ENCODE measurements at regions not wholly inside any gene's neighbourhood (a gene's known extent, or its start where the extent isn't known, plus 50 kb on each side); places are given as distances from the start of the nearest gene placed in this dataset.

DNA sequence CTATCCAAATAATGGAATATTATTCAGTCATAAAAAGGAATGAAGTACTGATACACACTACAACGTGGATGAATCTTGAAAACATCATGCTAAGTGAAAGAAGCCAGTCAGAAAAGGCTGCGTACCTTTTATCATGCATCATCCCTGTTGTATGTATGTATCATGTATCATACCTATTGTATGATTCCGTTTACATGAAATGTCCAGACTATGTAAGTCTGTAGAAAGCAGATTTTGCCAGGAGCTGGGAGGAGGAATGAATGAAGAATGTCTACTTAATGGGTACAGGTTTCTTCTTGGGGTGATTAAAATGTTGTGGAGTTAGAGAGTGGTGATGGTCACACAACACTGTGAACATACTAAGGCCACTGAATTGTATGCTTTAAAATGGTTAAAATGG is 135.9 kb upstream of the KLF14 start:
- no peak for TF ChIP-seq ATF2 (CRISPR knock-in tag; IDR thresholded peaks at IDR 0.05; ENCODE audit: borderline replicate concordance, low read depth)
- TF ChIP-seq ELF4 (CRISPR knock-in tag; IDR thresholded peaks at IDR 0.05; ENCODE audit: low read depth), result no peak
- no peak for TF ChIP-seq CTCF (IDR thresholded peaks at IDR 0.05)
- no peak for TF ChIP-seq RELA (CRISPR knock-in tag; IDR thresholded peaks at IDR 0.05; ENCODE audit: borderline replicate concordance)
- TF ChIP-seq SP1 (CRISPR knock-in tag; conservative IDR thresholded peaks at IDR 0.05), result no peak
- TF ChIP-seq TCF7 (CRISPR knock-in tag; IDR thresholded peaks at IDR 0.05; ENCODE audit: low read depth), result no peak
- TF ChIP-seq ZNF263 (CRISPR knock-in tag; IDR thresholded peaks at IDR 0.05; ENCODE audit: low read depth), result no peak

Measured in WTC11 (cell line).